ENCODE measurements at regions not wholly inside any gene's neighbourhood (a gene's known extent, or its start where the extent isn't known, plus 50 kb on each side); places are given as distances from the start of the nearest gene placed in this dataset.

GRCh38 chr16:63092736-63093135, 1056.5 kb upstream of the CDH8 start:
- no peak for TF ChIP-seq CTCF (IDR thresholded peaks at IDR 0.05; ENCODE audit: insufficient read depth, low read length)
- TF ChIP-seq POLR2AphosphoS5 (IDR thresholded peaks at IDR 0.05; ENCODE audit: low read depth): no peak
- TF ChIP-seq GABPA (IDR thresholded peaks at IDR 0.05; ENCODE audit: low read depth): no peak
- TF ChIP-seq, protein P1, sequence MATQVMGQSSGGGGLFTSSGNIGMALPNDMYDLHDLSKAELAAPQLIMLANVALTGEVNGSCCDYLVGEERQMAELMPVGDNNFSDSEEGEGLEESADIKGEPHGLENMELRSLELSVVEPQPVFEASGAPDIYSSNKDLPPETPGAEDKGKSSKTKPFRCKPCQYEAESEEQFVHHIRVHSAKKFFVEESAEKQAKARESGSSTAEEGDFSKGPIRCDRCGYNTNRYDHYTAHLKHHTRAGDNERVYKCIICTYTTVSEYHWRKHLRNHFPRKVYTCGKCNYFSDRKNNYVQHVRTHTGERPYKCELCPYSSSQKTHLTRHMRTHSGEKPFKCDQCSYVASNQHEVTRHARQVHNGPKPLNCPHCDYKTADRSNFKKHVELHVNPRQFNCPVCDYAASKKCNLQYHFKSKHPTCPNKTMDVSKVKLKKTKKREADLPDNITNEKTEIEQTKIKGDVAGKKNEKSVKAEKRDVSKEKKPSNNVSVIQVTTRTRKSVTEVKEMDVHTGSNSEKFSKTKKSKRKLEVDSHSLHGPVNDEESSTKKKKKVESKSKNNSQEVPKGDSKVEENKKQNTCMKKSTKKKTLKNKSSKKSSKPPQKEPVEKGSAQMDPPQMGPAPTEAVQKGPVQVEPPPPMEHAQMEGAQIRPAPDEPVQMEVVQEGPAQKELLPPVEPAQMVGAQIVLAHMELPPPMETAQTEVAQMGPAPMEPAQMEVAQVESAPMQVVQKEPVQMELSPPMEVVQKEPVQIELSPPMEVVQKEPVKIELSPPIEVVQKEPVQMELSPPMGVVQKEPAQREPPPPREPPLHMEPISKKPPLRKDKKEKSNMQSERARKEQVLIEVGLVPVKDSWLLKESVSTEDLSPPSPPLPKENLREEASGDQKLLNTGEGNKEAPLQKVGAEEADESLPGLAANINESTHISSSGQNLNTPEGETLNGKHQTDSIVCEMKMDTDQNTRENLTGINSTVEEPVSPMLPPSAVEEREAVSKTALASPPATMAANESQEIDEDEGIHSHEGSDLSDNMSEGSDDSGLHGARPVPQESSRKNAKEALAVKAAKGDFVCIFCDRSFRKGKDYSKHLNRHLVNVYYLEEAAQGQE (IDR thresholded peaks at IDR 0.05; ENCODE audit: insufficient replicate concordance, low read depth): no peak
- no peak for TF ChIP-seq SPI1 (IDR thresholded peaks at IDR 0.05; ENCODE audit: borderline replicate concordance, low read depth)
- DNase-seq (ENCODE audit: low read depth in 1 of 2, low spot score in 1 of 2): no peak
- Histone ChIP-seq H3K27me3 (ENCODE audit: insufficient read depth, poor library complexity, severe bottlenecking) (no peaks in the 10 kb centered on the region), H3K27ac (replicated peaks) (no peak overlapping the region), H3K4me3 (replicated peaks; ENCODE audit: insufficient read depth, low read length) (no peak overlapping the region)

- DNase-seq (ENCODE audit: low read depth in 1 of 2, low spot score in 1 of 2): no peak
- TF ChIP-seq GABPA (IDR thresholded peaks at IDR 0.05; ENCODE audit: low read depth): no peak
- TF ChIP-seq, protein P1 (IDR thresholded peaks at IDR 0.05; ENCODE audit: insufficient replicate concordance, low read depth): no peak
- TF ChIP-seq CTCF (IDR thresholded peaks at IDR 0.05; ENCODE audit: insufficient read depth, low read length): no peak
- TF ChIP-seq POLR2AphosphoS5 (IDR thresholded peaks at IDR 0.05; ENCODE audit: low read depth): no peak
- no peak for TF ChIP-seq SPI1 (IDR thresholded peaks at IDR 0.05; ENCODE audit: borderline replicate concordance, low read depth)
- no peak overlapping the region for H3K27ac ChIP-seq (replicated peaks)
- H3K27me3 ChIP-seq (ENCODE audit: insufficient read depth, poor library complexity, severe bottlenecking): no peaks in the 10 kb centered on the region
- H3K4me3 ChIP-seq (replicated peaks; ENCODE audit: insufficient read depth, low read length): no peak overlapping the region
These were observed 1045.9 kb upstream of the CDH8 start for GRCh38 chr16:63082101-63082500.

DNA sequence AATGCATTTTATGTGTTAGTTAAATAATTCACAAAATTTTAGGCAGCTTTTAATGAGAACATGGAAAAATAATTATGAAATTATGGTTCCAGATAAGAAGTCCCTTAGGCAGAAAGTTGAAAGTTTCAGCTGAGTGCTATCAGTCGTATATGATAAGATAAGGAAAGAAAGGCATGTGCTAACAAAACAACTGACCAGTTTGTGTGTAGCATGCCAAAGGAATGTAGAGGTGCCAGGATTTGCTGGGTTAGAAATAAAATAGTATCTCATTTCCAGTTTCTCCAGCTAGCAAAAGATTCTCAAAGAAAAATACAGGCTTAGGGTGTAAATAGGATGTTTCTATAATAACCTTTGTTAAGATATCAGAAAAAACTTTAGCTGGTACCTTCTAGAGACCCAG, 1044.5 kb upstream of the CDH8 start:
- H3K27me3 ChIP-seq (ENCODE audit: insufficient read depth, poor library complexity, severe bottlenecking): no peaks in the 10 kb centered on the region
- TF ChIP-seq, protein P1 (IDR thresholded peaks at IDR 0.05; ENCODE audit: insufficient replicate concordance, low read depth): no peak
- TF ChIP-seq POLR2AphosphoS5 (IDR thresholded peaks at IDR 0.05; ENCODE audit: low read depth) (no peak), SPI1 (IDR thresholded peaks at IDR 0.05; ENCODE audit: borderline replicate concordance, low read depth) (no peak), GABPA (IDR thresholded peaks at IDR 0.05; ENCODE audit: low read depth) (no peak), CTCF (IDR thresholded peaks at IDR 0.05; ENCODE audit: insufficient read depth, low read length) (no peak)
- H3K27ac ChIP-seq (replicated peaks): no peak overlapping the region
- no peak overlapping the region for H3K4me3 ChIP-seq (replicated peaks; ENCODE audit: insufficient read depth, low read length)
- no peak for DNase-seq (ENCODE audit: low read depth in 1 of 2, low spot score in 1 of 2)

All from HL-60 (cell line).